ENCODE measurements at regions not wholly inside any gene's neighbourhood (a gene's known extent, or its start where the extent isn't known, plus 50 kb on each side); places are given as distances from the start of the nearest gene placed in this dataset.

DNA sequence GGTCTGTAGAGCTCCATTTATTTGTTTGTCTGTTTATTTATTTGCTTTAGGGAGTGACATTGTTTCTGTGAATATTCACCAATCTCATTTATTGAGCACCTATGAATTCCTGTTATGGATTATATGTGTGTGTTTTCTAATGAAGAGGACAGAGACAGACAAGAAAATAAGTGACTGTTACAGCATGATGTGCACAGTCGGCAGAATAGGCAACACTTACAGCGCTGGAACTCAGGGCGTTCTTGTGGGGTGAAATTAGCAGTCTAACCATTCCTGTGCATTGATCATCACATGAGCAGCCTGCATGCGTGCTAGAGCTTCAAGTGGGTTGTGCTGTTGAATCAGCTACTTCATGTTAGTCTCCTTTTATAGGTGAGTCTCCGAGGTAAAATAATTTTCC, 960.7 kb downstream of the SLC4A3 start:
- H3K27me3 Mint-ChIP-seq (ENCODE audit: low read depth) = no peaks in the 10 kb centered on the region
- no peaks in the 10 kb centered on the region for H3K9me3 Mint-ChIP-seq
- ChIA-PET POLR2A (no interaction called here), CTCF (no interaction called here)
- DNase-seq (ENCODE audit: low spot score) (no peak), ATAC-seq (no peak)
- no peaks in the 10 kb centered on the region for H3K4me1 Mint-ChIP-seq
- TF ChIP-seq NR1H2 (CRISPR knock-in tag; IDR thresholded peaks at IDR 0.05) = no peak
- TF ChIP-seq, protein P1, sequence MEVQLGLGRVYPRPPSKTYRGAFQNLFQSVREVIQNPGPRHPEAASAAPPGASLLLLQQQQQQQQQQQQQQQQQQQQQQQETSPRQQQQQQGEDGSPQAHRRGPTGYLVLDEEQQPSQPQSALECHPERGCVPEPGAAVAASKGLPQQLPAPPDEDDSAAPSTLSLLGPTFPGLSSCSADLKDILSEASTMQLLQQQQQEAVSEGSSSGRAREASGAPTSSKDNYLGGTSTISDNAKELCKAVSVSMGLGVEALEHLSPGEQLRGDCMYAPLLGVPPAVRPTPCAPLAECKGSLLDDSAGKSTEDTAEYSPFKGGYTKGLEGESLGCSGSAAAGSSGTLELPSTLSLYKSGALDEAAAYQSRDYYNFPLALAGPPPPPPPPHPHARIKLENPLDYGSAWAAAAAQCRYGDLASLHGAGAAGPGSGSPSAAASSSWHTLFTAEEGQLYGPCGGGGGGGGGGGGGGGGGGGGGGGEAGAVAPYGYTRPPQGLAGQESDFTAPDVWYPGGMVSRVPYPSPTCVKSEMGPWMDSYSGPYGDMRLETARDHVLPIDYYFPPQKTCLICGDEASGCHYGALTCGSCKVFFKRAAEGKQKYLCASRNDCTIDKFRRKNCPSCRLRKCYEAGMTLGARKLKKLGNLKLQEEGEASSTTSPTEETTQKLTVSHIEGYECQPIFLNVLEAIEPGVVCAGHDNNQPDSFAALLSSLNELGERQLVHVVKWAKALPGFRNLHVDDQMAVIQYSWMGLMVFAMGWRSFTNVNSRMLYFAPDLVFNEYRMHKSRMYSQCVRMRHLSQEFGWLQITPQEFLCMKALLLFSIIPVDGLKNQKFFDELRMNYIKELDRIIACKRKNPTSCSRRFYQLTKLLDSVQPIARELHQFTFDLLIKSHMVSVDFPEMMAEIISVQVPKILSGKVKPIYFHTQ (CRISPR knock-in tag; IDR thresholded peaks at IDR 0.05) = no peak
- TF ChIP-seq ZNF416 (CRISPR knock-in tag; IDR thresholded peaks at IDR 0.05) = no peak
- TF ChIP-seq ZNF317 (CRISPR knock-in tag; IDR thresholded peaks at IDR 0.05; ENCODE audit: borderline replicate concordance, low read depth) = no peak
- no peak for TF ChIP-seq MXD4 (CRISPR knock-in tag; IDR thresholded peaks at IDR 0.05; ENCODE audit: borderline replicate concordance)
- TF ChIP-seq CBFB (CRISPR knock-in tag; IDR thresholded peaks at IDR 0.05; ENCODE audit: low read depth) = no peak
- TF ChIP-seq TEAD1 (CRISPR knock-in tag; IDR thresholded peaks at IDR 0.05) = no peak
- no peak for TF ChIP-seq ZNF263 (CRISPR knock-in tag; IDR thresholded peaks at IDR 0.05; ENCODE audit: low read depth)
- no peak for TF ChIP-seq NR3C1 (CRISPR knock-in tag; conservative IDR thresholded peaks at IDR 0.05; ENCODE audit: low read depth)
- TF ChIP-seq, protein P2, sequence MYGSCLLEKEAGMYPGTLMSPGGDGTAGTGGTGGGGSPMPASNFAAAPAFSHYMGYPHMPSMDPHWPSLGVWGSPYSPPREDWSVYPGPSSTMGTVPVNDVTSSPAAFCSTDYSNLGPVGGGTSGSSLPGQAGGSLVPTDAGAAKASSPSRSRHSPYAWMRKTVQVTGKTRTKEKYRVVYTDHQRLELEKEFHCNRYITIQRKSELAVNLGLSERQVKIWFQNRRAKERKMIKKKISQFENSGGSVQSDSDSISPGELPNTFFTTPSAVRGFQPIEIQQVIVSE (CRISPR knock-in tag; IDR thresholded peaks at IDR 0.05; ENCODE audit: borderline replicate concordance) = no peak
- TF ChIP-seq PRRX2 (CRISPR knock-in tag; IDR thresholded peaks at IDR 0.05) = no peak
- TF ChIP-seq, protein P3, sequence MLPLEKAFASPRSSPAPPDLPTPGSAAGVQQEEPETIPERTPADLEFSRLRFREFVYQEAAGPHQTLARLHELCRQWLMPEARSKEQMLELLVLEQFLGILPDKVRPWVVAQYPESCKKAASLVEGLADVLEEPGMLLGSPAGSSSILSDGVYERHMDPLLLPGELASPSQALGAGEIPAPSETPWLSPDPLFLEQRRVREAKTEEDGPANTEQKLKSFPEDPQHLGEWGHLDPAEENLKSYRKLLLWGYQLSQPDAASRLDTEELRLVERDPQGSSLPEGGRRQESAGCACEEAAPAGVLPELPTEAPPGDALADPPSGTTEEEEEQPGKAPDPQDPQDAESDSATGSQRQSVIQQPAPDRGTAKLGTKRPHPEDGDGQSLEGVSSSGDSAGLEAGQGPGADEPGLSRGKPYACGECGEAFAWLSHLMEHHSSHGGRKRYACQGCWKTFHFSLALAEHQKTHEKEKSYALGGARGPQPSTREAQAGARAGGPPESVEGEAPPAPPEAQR (CRISPR knock-in tag; IDR thresholded peaks at IDR 0.05) = no peak
- TF ChIP-seq ETV6 (CRISPR knock-in tag; IDR thresholded peaks at IDR 0.05) = no peak
- no peak for TF ChIP-seq GRHL2 (CRISPR knock-in tag; IDR thresholded peaks at IDR 0.05; ENCODE audit: insufficient replicate concordance, severe bottlenecking)
- TF ChIP-seq, protein P4, sequence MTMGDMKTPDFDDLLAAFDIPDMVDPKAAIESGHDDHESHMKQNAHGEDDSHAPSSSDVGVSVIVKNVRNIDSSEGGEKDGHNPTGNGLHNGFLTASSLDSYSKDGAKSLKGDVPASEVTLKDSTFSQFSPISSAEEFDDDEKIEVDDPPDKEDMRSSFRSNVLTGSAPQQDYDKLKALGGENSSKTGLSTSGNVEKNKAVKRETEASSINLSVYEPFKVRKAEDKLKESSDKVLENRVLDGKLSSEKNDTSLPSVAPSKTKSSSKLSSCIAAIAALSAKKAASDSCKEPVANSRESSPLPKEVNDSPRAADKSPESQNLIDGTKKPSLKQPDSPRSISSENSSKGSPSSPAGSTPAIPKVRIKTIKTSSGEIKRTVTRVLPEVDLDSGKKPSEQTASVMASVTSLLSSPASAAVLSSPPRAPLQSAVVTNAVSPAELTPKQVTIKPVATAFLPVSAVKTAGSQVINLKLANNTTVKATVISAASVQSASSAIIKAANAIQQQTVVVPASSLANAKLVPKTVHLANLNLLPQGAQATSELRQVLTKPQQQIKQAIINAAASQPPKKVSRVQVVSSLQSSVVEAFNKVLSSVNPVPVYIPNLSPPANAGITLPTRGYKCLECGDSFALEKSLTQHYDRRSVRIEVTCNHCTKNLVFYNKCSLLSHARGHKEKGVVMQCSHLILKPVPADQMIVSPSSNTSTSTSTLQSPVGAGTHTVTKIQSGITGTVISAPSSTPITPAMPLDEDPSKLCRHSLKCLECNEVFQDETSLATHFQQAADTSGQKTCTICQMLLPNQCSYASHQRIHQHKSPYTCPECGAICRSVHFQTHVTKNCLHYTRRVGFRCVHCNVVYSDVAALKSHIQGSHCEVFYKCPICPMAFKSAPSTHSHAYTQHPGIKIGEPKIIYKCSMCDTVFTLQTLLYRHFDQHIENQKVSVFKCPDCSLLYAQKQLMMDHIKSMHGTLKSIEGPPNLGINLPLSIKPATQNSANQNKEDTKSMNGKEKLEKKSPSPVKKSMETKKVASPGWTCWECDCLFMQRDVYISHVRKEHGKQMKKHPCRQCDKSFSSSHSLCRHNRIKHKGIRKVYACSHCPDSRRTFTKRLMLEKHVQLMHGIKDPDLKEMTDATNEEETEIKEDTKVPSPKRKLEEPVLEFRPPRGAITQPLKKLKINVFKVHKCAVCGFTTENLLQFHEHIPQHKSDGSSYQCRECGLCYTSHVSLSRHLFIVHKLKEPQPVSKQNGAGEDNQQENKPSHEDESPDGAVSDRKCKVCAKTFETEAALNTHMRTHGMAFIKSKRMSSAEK (CRISPR knock-in tag; IDR thresholded peaks at IDR 0.05; ENCODE audit: borderline replicate concordance) = no peak
- TF ChIP-seq, protein P5, sequence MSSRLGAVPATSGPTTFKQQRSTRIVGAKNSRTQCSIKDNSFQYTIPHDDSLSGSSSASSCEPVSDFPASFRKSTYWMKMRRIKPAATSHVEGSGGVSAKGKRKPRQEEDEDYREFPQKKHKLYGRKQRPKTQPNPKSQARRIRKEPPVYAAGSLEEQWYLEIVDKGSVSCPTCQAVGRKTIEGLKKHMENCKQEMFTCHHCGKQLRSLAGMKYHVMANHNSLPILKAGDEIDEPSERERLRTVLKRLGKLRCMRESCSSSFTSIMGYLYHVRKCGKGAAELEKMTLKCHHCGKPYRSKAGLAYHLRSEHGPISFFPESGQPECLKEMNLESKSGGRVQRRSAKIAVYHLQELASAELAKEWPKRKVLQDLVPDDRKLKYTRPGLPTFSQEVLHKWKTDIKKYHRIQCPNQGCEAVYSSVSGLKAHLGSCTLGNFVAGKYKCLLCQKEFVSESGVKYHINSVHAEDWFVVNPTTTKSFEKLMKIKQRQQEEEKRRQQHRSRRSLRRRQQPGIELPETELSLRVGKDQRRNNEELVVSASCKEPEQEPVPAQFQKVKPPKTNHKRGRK (CRISPR knock-in tag; IDR thresholded peaks at IDR 0.05; ENCODE audit: borderline replicate concordance) = no peak
- no peak for TF ChIP-seq EMX1 (CRISPR knock-in tag; IDR thresholded peaks at IDR 0.05)
- TF ChIP-seq, protein P6, sequence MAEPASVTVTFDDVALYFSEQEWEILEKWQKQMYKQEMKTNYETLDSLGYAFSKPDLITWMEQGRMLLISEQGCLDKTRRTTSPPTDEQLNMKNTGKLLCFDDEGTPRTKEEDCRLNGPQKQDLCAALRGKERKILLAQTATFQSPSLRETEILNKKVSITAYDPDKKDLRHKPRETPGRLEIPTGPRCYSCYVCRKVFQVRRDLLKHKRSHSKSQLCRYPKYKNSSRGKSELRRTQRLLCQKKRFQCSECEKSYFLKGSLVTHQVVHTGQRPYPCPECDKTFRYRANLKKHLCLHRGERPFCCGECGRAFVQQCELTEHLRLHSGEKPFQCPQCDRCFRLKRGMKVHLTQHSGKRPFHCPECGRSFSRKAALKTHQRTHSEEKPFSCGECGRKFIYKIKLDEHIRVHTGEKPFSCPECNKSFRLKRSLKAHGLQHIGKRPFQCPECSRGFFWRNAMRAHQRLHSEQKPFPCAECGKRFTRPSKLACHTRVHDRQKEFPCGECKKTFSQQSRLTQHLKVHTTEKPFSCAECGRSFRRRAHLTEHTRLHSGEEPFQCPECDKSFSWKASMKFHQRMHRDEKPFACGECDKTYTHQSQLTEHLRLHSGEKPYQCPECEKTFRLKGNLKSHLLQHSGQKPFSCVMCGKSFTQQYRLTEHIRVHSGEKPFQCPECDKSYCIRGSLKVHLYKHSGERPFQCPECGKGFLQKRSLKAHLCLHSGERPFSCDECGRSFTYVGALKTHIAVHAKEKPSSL (CRISPR knock-in tag; conservative IDR thresholded peaks at IDR 0.05) = no peak
- TF ChIP-seq FOXJ3 (CRISPR knock-in tag; IDR thresholded peaks at IDR 0.05; ENCODE audit: borderline replicate concordance) = no peak
- TF ChIP-seq ZNF232 (CRISPR knock-in tag; IDR thresholded peaks at IDR 0.05) = no peak
- no peak overlapping the region for H3K4me3 Mint-ChIP-seq
- H3K36me3 Mint-ChIP-seq = no peaks in the 10 kb centered on the region
- no peak overlapping the region for H3K27ac Mint-ChIP-seq

All from WTC11 (cell line).